ENCODE measurements at regions not wholly inside any gene's neighbourhood (a gene's known extent, or its start where the extent isn't known, plus 50 kb on each side); places are given as distances from the start of the nearest gene placed in this dataset.
"Not testable (repeated sequence)": the region's sequence is repeated elsewhere in the genome, so short reads cannot be mapped to it uniquely, and the experiment has no call there.

- not testable (repeated sequence) for DNase-seq (ENCODE audit: low read depth in 2 of 2)
Measured at GRCh38 chr3:156048483-156048882, 71.9 kb upstream of the KCNAB1 start.

GRCh38 chr3:156050918-156051317 is 69.5 kb upstream of the KCNAB1 start:
- no peak for DNase-seq (ENCODE audit: low read depth in 2 of 2)

GRCh38 chr3:156051651-156052050 is 68.7 kb upstream of the KCNAB1 start:
- no peak for DNase-seq (ENCODE audit: low read depth in 2 of 2)

- DNase-seq (ENCODE audit: low read depth in 2 of 2) = no peak
Measured at GRCh38 chr3:156052115-156052514, 68.3 kb upstream of the KCNAB1 start.

- DNase-seq (ENCODE audit: low read depth in 2 of 2) = no peak
Measured at GRCh38 chr3:156059950-156060501, 60.4 kb upstream of the KCNAB1 start.

- DNase-seq (ENCODE audit: low read depth in 2 of 2) = not testable (repeated sequence)
Measured at GRCh38 chr3:156068151-156068550, 52.2 kb upstream of the KCNAB1 start.

GRCh38 chr3:156070028-156070427 is 50.4 kb upstream of the KCNAB1 start:
- no peak for DNase-seq (ENCODE audit: low read depth in 2 of 2)

All from stimulated activated CD8-positive, alpha-beta memory T cell treated with anti-CD3 and anti-CD28 coated beads, Interleukin-2, amount 100 ng/mL, for 1 hour (primary cell).